MG63 (cell line): ENCODE measurements at regions not wholly inside any gene's neighbourhood (a gene's known extent, or its start where the extent isn't known, plus 50 kb on each side); places are given as distances from the start of the nearest gene placed in this dataset.
"Not testable (repeated sequence)": the region's sequence is repeated elsewhere in the genome, so short reads cannot be mapped to it uniquely, and the experiment has no call there.

Source experiments
- DNase-seq: peaks from one replicate; pipeline ENCODE4 v3.0.0-alpha.2; 2020
- H3K27me3 ChIP-seq: fragments of 250-450 bp; sonication (Bioruptor Pico); 2 replicates; pipeline ENCODE4 v1.5.1; 2020; ENCODE audit warnings: mild to moderate bottlenecking, moderate library complexity
- H3K36me3 ChIP-seq: fragments of 250-450 bp; sonication (Bioruptor Pico); 2 replicates; pipeline ENCODE4 v1.5.1; 2020; ENCODE audit warnings: mild to moderate bottlenecking, moderate library complexity
- H3K4me3 ChIP-seq: fragments of 250-450 bp; sonication (Bioruptor Pico); 2 replicates; pipeline ENCODE4 v1.5.1; 2020; ENCODE audit warnings: mild to moderate bottlenecking, moderate library complexity
- H3K9me3 ChIP-seq: fragments of 250-450 bp; sonication (Bioruptor Pico); 2 replicates; pipeline ENCODE4 v1.5.1; 2020; ENCODE audit warnings: mild to moderate bottlenecking, moderate library complexity

- not testable (repeated sequence) for DNase-seq, H3K27me3 ChIP-seq, H3K36me3 ChIP-seq, H3K4me3 ChIP-seq, H3K9me3 ChIP-seq
Measured at GRCh38 chr17:15802917-15803316, 70.8 kb downstream of the TBC1D26 start.

- not testable (repeated sequence) for H3K27me3 ChIP-seq, H3K9me3 ChIP-seq, H3K36me3 ChIP-seq, H3K4me3 ChIP-seq, DNase-seq
Measured at GRCh38 chr17:15806825-15807224, 74.7 kb downstream of the TBC1D26 start.

DNA sequence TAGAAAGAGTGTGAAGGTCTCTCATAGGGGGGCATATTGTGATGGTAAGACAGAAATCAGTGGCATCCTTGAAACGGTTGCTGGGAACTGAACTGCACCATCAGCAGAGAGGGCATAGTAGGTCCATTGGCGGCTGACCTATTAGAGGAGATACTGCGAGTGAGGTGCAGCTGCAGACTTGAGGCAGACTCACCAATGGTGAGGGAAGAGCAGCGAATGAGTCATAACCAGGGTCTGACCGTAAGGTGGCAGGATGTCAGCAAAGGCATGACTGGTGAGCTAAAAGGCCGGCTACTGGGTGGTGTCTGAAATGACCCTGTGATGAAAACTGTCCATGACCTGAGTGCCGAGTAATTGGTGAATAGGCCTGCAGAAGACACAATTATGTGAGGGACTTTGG is 81.3 kb downstream of the TBC1D26 start:
- not testable (repeated sequence) for DNase-seq, H3K4me3 ChIP-seq

GRCh38 chr17:15814003-15814402 is 81.9 kb downstream of the TBC1D26 start:
- DNase-seq, H3K4me3 ChIP-seq, H3K36me3 ChIP-seq, H3K9me3 ChIP-seq, H3K27me3 ChIP-seq: not testable (repeated sequence)

More for the DNA sequence above, 81.3 kb downstream of the TBC1D26 start:
- not testable (repeated sequence) for H3K36me3 ChIP-seq, H3K9me3 ChIP-seq, H3K27me3 ChIP-seq

- not testable (repeated sequence) for DNase-seq, H3K4me3 ChIP-seq, H3K9me3 ChIP-seq, H3K27me3 ChIP-seq, H3K36me3 ChIP-seq
Measured at GRCh38 chr17:15817861-15818260, 85.8 kb downstream of the TBC1D26 start.

GRCh38 chr17:15822280-15822679 is 90.2 kb downstream of the TBC1D26 start:
- not testable (repeated sequence) for H3K27me3 ChIP-seq, H3K4me3 ChIP-seq, DNase-seq, H3K9me3 ChIP-seq, H3K36me3 ChIP-seq

DNA sequence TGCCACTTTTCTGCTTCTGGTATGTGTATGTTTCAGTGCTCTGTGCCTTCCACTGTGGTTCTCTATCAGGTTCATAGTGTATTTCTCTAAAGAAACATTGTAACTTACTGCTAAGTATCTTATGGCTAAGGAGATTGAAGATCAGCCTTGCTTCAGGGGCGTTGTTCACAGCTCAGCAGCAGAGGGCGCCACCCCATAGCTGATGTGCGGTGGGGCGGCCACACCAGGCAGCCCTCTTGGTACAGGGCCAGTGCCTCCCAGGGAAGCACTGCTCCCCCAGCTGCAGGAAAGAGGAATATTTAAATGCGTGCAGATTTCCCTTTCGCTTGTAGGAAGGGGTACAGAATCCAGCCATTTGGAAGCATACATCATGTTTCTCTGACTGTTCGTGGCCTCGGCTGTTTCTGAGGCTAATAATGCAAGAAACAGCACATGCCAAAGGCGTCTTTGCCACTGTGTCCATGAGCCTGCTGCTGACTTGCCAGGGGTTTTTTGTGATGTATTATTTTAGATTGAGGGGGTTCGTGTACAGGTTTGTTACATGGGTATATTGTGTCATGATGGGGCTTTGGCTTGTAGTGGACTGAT is 96.7 kb downstream of the TBC1D26 start:
- not testable (repeated sequence) for H3K36me3 ChIP-seq, H3K9me3 ChIP-seq, H3K4me3 ChIP-seq, H3K27me3 ChIP-seq
- peak; percentile 68 for DNase-seq

DNA sequence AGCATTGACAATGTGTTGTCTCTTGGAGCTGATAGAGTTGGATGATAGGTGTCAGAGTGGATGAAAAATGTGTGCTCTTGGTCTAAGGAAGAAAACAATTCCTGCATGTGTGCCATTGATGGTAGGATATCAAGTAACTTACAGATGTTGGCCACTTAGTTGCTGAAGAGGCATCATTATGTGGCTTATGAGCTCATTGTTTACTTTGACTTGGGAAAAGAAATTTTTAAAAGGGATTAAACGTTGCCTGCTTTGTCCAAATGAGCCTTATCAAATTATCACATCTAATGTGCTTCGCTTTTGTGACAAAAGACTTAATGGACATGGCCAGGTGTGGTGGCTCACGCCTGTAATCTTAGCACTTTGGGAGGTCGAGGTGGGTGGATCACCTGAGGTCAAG is 98.1 kb downstream of the TBC1D26 start:
- H3K9me3 ChIP-seq, H3K4me3 ChIP-seq, H3K27me3 ChIP-seq, H3K36me3 ChIP-seq, DNase-seq: not testable (repeated sequence)

DNA sequence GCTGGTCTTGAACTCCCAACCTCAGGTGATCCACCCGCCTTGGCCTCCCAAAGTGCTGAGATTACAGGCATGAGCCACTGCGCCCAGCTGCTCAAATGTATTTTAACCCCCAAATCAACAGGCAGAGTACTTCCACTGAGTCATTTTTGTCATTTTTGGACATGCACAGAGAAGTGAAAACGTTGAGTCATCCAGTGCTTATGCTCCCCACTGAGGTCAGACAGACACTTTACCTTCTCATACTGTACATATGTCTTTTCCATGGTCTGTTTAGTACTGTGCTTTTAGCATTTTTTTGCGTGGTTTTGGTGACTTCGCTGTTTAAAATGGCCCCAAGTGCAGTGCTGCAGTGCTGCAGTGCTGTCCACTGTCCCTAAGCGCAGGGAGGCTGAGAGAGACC is 99.1 kb downstream of the TBC1D26 start:
- H3K9me3 ChIP-seq, H3K4me3 ChIP-seq, H3K27me3 ChIP-seq, H3K36me3 ChIP-seq: not testable (repeated sequence)
- peak; percentile 32 for DNase-seq

GRCh38 chr17:15832921-15833480 is 100.9 kb downstream of the TBC1D26 start:
- H3K27me3 ChIP-seq, H3K4me3 ChIP-seq, H3K36me3 ChIP-seq, DNase-seq, H3K9me3 ChIP-seq: not testable (repeated sequence)

DNA sequence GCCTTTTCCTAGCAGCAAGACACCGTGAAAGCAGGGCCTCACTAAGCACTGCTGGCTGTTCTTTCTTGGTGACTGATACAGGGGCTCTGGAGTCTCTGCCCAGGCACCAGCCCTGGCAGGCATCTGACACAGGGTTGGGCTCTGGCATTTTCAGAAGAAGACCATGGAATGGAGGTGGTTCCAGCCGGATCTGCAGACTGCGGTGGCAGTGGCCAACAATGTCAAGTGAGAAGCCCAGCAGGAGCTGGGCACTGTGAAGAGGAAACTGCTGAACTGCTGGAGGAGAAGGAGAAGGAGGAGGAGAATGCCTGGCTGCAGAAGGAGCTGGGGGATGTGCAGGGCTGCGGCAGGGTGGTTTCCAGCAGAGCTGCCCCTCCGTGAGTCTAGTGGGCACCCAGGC is 101.8 kb downstream of the TBC1D26 start:
- H3K36me3 ChIP-seq, H3K4me3 ChIP-seq, H3K27me3 ChIP-seq, H3K9me3 ChIP-seq: not testable (repeated sequence)
- DNase-seq = peak; percentile 15

GRCh38 chr17:15835481-15835880 is 103.4 kb downstream of the TBC1D26 start:
- not testable (repeated sequence) for H3K4me3 ChIP-seq, H3K27me3 ChIP-seq, DNase-seq

DNA sequence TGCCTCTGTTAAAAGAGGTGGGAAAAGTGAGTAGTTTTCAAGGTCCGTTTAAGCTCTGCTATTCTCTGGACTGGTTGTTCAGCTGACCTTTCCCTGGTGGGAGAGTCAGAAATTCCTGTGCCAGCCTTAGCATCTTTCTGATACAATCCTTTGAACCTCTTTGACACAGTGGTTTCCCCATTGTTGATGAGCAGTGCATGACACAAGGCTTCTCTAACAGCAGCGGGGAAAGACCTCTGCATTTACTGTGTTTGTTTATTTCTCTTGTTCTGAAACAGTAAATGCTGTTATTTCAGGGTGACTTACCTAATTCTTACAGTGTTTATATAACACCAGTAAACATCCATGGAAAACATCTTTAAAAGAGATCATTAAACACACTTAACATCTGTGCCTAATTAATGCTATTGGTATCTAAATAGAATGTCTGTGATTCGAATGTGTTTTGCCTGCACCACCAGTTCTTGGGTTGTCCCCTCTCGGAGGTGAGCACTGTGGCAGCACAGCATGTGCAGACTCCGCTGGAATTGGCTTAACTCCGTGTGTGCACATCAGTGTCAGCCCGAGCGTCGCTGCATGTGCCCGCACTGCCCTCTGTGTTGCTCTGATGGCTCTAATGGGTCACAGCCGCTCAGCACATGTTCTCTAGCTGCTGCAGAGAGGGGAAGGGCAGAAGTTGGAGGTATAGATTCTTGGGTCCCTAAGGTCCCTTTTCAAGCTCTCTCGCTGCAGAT is 104.3 kb downstream of the TBC1D26 start:
- H3K4me3 ChIP-seq, H3K27me3 ChIP-seq, DNase-seq, H3K36me3 ChIP-seq, H3K9me3 ChIP-seq: not testable (repeated sequence)

More at GRCh38 chr17:15835481-15835880, 103.4 kb downstream of the TBC1D26 start:
- H3K36me3 ChIP-seq, H3K9me3 ChIP-seq: not testable (repeated sequence)

- not testable (repeated sequence) for H3K4me3 ChIP-seq, H3K36me3 ChIP-seq, DNase-seq
Measured at GRCh38 chr17:15836991-15837390, 104.9 kb downstream of the TBC1D26 start.

DNA sequence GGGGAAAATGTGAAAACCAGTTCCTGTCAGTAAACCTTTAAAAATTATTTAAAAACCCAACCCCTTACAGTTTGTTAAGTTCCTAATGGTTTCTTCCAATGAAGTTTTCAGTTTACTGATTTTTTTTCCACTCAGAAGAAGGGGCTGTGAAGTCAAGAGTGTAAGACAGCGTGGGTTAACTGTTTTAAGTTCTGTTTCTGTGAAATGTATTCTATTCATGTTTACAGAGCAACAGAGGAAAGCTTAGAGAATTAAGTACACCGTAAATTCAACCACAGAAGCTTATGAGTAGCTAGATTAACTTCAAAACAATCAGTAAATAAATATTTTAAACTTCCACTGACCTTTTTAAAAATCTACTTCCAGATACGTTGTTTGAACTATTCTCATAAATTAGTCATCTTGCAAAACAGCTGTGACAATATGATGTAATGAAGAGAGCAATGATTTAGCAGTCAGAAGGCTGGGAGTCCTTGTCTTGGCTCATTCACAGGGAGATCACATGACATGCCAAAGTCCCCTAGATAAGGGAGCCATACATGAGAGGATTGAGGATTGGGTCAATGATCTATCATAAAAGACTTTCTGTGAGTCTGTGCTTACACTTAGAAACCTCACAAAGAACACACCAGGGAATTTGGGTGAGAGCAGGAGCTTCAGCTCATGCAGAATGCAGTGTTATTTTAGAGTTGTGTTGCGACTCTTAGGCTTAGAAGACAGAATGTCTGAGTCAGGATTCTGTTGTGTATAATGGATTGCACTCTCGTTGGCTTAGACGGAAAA is 97.3 kb upstream of the ADORA2B start:
- not testable (repeated sequence) for H3K9me3 ChIP-seq

More at GRCh38 chr17:15836991-15837390, 104.9 kb downstream of the TBC1D26 start:
- H3K9me3 ChIP-seq, H3K27me3 ChIP-seq: not testable (repeated sequence)

GRCh38 chr17:15849054-15849453 is 95.9 kb upstream of the ADORA2B start:
- H3K36me3 ChIP-seq, H3K27me3 ChIP-seq, H3K9me3 ChIP-seq, H3K4me3 ChIP-seq: not testable (repeated sequence)
- DNase-seq = peak; percentile 45

More for the DNA sequence above, 97.3 kb upstream of the ADORA2B start:
- not testable (repeated sequence) for H3K4me3 ChIP-seq, DNase-seq, H3K36me3 ChIP-seq, H3K27me3 ChIP-seq

GRCh38 chr17:15850071-15850470 is 94.9 kb upstream of the ADORA2B start:
- H3K4me3 ChIP-seq, DNase-seq, H3K27me3 ChIP-seq, H3K36me3 ChIP-seq, H3K9me3 ChIP-seq: not testable (repeated sequence)
